Upper lobe of left lung (tissue), 4 donors: ENCODE measurements at regions not wholly inside any gene's neighbourhood (a gene's known extent, or its start where the extent isn't known, plus 50 kb on each side); places are given as distances from the start of the nearest gene placed in this dataset.

Experiments used
- POLR2A ChIP-seq, 4 donors: fragments of 450-650 bp; IDR thresholded peaks; one replicate each; pipeline ENCODE4 v1.5.1; 2016 to 2017; ENCODE audit warnings: antibody characterized with exemption in 4 of 4, mild to moderate bottlenecking in 2 of 4
- POLR2AphosphoS5 ChIP-seq, 2 donors: sonication (generic); formaldehyde crosslinking; IDR thresholded peaks; one replicate each; pipeline ENCODE4 v1.5.1; 2017; ENCODE audit warnings: antibody characterized with exemption in 2 of 2
- TF ChIP-seq, protein P1 (sequence below), 6 experiments: fragments of 450-650 bp in 4 of 6; fragments of 200-600 bp in 2 of 6; sonication (generic) in 2 of 6; IDR thresholded peaks; one replicate each; pipeline ENCODE4 v1.5.1; 2016 to 2019; ENCODE audit warnings: antibody characterized with exemption in 6 of 6

DNA sequence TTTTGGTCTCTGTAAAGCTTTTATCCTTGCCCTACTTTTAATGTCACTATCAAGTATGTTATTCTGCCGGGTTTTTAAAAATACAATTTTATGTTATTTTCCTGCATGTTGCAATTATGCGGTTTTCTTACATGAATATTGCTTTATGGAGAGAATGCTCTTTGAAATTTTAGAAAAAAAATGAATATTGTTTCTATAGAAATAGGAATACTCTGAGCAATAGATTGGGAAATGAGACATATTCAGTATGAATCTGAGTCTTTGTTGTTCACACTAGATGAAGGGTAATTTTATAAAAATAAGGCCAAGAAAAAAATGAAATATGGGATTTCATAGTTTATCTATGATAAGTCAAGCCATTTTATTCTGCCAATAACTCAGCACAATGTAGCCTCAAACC lies 142.2 kb upstream of the DTNA start:
- TF ChIP-seq, protein P1, sequence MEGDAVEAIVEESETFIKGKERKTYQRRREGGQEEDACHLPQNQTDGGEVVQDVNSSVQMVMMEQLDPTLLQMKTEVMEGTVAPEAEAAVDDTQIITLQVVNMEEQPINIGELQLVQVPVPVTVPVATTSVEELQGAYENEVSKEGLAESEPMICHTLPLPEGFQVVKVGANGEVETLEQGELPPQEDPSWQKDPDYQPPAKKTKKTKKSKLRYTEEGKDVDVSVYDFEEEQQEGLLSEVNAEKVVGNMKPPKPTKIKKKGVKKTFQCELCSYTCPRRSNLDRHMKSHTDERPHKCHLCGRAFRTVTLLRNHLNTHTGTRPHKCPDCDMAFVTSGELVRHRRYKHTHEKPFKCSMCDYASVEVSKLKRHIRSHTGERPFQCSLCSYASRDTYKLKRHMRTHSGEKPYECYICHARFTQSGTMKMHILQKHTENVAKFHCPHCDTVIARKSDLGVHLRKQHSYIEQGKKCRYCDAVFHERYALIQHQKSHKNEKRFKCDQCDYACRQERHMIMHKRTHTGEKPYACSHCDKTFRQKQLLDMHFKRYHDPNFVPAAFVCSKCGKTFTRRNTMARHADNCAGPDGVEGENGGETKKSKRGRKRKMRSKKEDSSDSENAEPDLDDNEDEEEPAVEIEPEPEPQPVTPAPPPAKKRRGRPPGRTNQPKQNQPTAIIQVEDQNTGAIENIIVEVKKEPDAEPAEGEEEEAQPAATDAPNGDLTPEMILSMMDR (IDR thresholded peaks at IDR 0.05) = no peak
- TF ChIP-seq POLR2AphosphoS5 (IDR thresholded peaks at IDR 0.05) = no peak
- no peak for TF ChIP-seq POLR2A (IDR thresholded peaks at IDR 0.05)
